Left colon (tissue), 2 donors: ENCODE measurements at regions not wholly inside any gene's neighbourhood (a gene's known extent, or its start where the extent isn't known, plus 50 kb on each side); places are given as distances from the start of the nearest gene placed in this dataset.
"Not testable (repeated sequence)": the region's sequence is repeated elsewhere in the genome, so short reads cannot be mapped to it uniquely, and the experiment has no call there.

ENCODE experiments used
- ATAC-seq: fragments of 200-7000 bp; cut with Tn5 transposase; one replicate; pipeline ENCODE4 v1.9.1; 2020; ENCODE audit warnings: mild to moderate bottlenecking, moderate library complexity
- DNase-seq, 2 donors: peaks; one replicate each; pipeline ENCODE4 v3.0.0-alpha.2; 2020
- intact Hi-C, 2 donors: fragments of 100-400 bp; cut with DNase I in 1 of 2; cut with micrococcal nuclease in 1 of 2; formaldehyde crosslinking; loops; one replicate each; pipeline versions ENCODE4 v1.11.2 to v1.14.0; 2022; cut with DNase I, micrococcal nuclease
- donor health status: DM: no; HTN: no; CAD: no.
- donor health status: DM: yes; HTN: yes; CAD: no.

GRCh38 chr15:69568173-69569009 is 115.8 kb downstream of the RPLP1 start:
- intact Hi-C loops: no loop called here
- DNase-seq (no peak), ATAC-seq (no peak)

GRCh38 chr15:69570454-69570853 is 117.8 kb downstream of the RPLP1 start:
- DNase-seq: no peak
- intact Hi-C loops: loop anchor here in 1 of 2 donors (10.0 kb wide), 1 partner anchor 894 kb away; no protein-coding TSS in a partner anchor
- ATAC-seq: no peak

GRCh38 chr15:69570997-69571396 is 118.4 kb downstream of the RPLP1 start:
- intact Hi-C loops: loop anchor here in 1 of 2 donors (10.0 kb wide), 1 partner anchor 894 kb away; no protein-coding TSS in a partner anchor
- ATAC-seq: no peak

GRCh38 chr15:69573278-69573677 is 120.7 kb downstream of the RPLP1 start:
- DNase-seq, ATAC-seq: not testable (repeated sequence)
- intact Hi-C loops: loop anchor here in 1 of 2 donors (10.0 kb wide), 1 partner anchor 892 kb away; no protein-coding TSS in a partner anchor

More at GRCh38 chr15:69570997-69571396, 118.4 kb downstream of the RPLP1 start:
- DNase-seq: no peak

GRCh38 chr15:69573815-69574475 is 121.3 kb downstream of the RPLP1 start:
- ATAC-seq: no peak
- DNase-seq: no peak
- intact Hi-C loops: loop anchor here in 1 of 2 donors (10.0 kb wide), 1 partner anchor 891 kb away; no protein-coding TSS in a partner anchor

GRCh38 chr15:69574506-69574905 is 121.9 kb downstream of the RPLP1 start:
- intact Hi-C loops: loop anchor here in 1 of 2 donors (10.0 kb wide), 1 partner anchor 890 kb away; no protein-coding TSS in a partner anchor
- no peak for DNase-seq
- ATAC-seq: no peak

- ATAC-seq (no peak), DNase-seq (no peak)
- intact Hi-C loops: loop anchor here in 1 of 2 donors (10.0 kb wide), 1 partner anchor 889 kb away; no protein-coding TSS in a partner anchor
Measured at GRCh38 chr15:69575387-69575786, 122.8 kb downstream of the RPLP1 start.

- DNase-seq (peak; percentile 49 to 81), ATAC-seq (peak; percentile 65)
- intact Hi-C loops: loop anchor here in 1 of 2 donors (10.0 kb wide), 1 partner anchor 889 kb away; no protein-coding TSS in a partner anchor
Measured at GRCh38 chr15:69576035-69576526, 123.5 kb downstream of the RPLP1 start.

- ATAC-seq (peak; percentile 50), DNase-seq (peak; percentile 40 to 57)
- intact Hi-C loops: loop anchor here in 1 of 2 donors (10.0 kb wide), 1 partner anchor 888 kb away; no protein-coding TSS in a partner anchor
Measured at GRCh38 chr15:69576948-69577351, 124.3 kb downstream of the RPLP1 start.

GRCh38 chr15:69577397-69577796 is 124.8 kb downstream of the RPLP1 start:
- DNase-seq (no peak), ATAC-seq (peak; percentile 12)
- intact Hi-C loops: loop anchor here in 1 of 2 donors (10.0 kb wide), 1 partner anchor 887 kb away; no protein-coding TSS in a partner anchor

GRCh38 chr15:69578252-69578651 is 125.6 kb downstream of the RPLP1 start:
- intact Hi-C loops: loop anchor here in 1 of 2 donors (10.0 kb wide), 1 partner anchor 887 kb away; no protein-coding TSS in a partner anchor
- ATAC-seq: no peak
- no peak for DNase-seq

- peak; percentile 71 for ATAC-seq
- intact Hi-C loops: loop anchor here in 1 of 2 donors (10.0 kb wide), 1 partner anchor 886 kb away; no protein-coding TSS in a partner anchor
Measured at GRCh38 chr15:69578787-69579583, 126.4 kb downstream of the RPLP1 start.

GRCh38 chr15:69579950-69580618 is 127.5 kb downstream of the RPLP1 start:
- DNase-seq (peak in 1 of 2 donors; percentile 50), ATAC-seq (peak; percentile 63)
- intact Hi-C loops: loop anchor here in 1 of 2 donors (10.0 kb wide), 1 partner anchor 885 kb away; no protein-coding TSS in a partner anchor

More at GRCh38 chr15:69578787-69579583, 126.4 kb downstream of the RPLP1 start:
- DNase-seq: peak; percentile 77 to 83

- intact Hi-C loops: no loop called here
- ATAC-seq: no peak
Measured at GRCh38 chr15:69583626-69584025, 131.0 kb downstream of the RPLP1 start.

GRCh38 chr15:69585937-69586336 is 133.3 kb downstream of the RPLP1 start:
- intact Hi-C loops: no loop called here
- no peak for DNase-seq
- ATAC-seq: no peak

More at GRCh38 chr15:69583626-69584025, 131.0 kb downstream of the RPLP1 start:
- no peak for DNase-seq

GRCh38 chr15:69586721-69587120 is 134.1 kb downstream of the RPLP1 start:
- DNase-seq (no peak), ATAC-seq (no peak)
- intact Hi-C loops: no loop called here

GRCh38 chr15:69587723-69588426 is 135.3 kb downstream of the RPLP1 start:
- DNase-seq (no peak), ATAC-seq (no peak)
- intact Hi-C loops: no loop called here
